ENCODE measurements at regions not wholly inside any gene's neighbourhood (a gene's known extent, or its start where the extent isn't known, plus 50 kb on each side); places are given as distances from the start of the nearest gene placed in this dataset.

GRCh38 chr4:33715841-33716395, 2528.4 kb downstream of the ARAP2 start:
- Histone ChIP-seq H3K14ac (ENCODE audit: insufficient read length) (no peak overlapping the region), H3K4me1 (replicated peaks in 1 of 4; ENCODE audit: control insufficient read depth in 3 of 4, insufficient read depth in 4 of 4, low read length in 3 of 4) (no peaks in the 10 kb centered on the region), H3K23me2 (ENCODE audit: low read depth, low read length) (no peaks in the 10 kb centered on the region), H2BK120ac (replicated peaks; ENCODE audit: low read depth, low read length) (no peak overlapping the region), H3K36me3 (ENCODE audit: control insufficient read depth in 2 of 4, insufficient read depth in 4 of 4, low read length in 3 of 4) (no peaks in the 10 kb centered on the region), H3K9me3 (ENCODE audit: insufficient read depth in 2 of 2, low read depth in 1 of 2, low read length in 1 of 2) (peaks cover 0 to 1% of the 10 kb centered on the region in 2 experiments; a peak in 1 of 4 replicates), H4K5ac (ENCODE audit: insufficient read length, low read depth, low read length) (no peak overlapping the region), H3K18ac (ENCODE audit: extremely low read depth, low read length) (no peak overlapping the region), H2BK12ac (ENCODE audit: low read depth, low read length) (no peak overlapping the region), H4K91ac (replicated peaks; ENCODE audit: insufficient read length, low read length) (no peak overlapping the region), H3K4me2 (ENCODE audit: insufficient read depth in 1 of 2, low read depth in 2 of 2, low read length in 2 of 2) (no peak overlapping the region), H4K8ac (ENCODE audit: extremely low read depth, insufficient read depth, low read length) (no peak overlapping the region), H2AK5ac (ENCODE audit: low read depth, low read length) (no peak overlapping the region), H4K20me1 (replicated peaks in 1 of 2; ENCODE audit: control insufficient read depth in 1 of 2, insufficient read depth in 2 of 2, low read length in 2 of 2) (no peaks in the 10 kb centered on the region), H2AFZ (ENCODE audit: low read length) (no peak overlapping the region), H3K4ac (replicated peaks; ENCODE audit: insufficient read length, low read depth, low read length) (no peak overlapping the region), H3K79me2 (ENCODE audit: control insufficient read depth in 1 of 2, insufficient read depth in 2 of 2, low read length in 2 of 2) (no peaks in the 10 kb centered on the region), H3K4me3 (ENCODE audit: extremely low read depth in 1 of 4, insufficient read depth in 2 of 4, low read depth in 3 of 4, low read length in 4 of 4) (no peak overlapping the region), H3K27me3 (replicated peaks in 1 of 4; ENCODE audit: control insufficient read depth in 3 of 4, extremely low read depth in 1 of 4, insufficient read depth in 3 of 4, low read length in 3 of 4) (no peaks in the 10 kb centered on the region), H2BK20ac (ENCODE audit: low read length) (no peak overlapping the region), H3K23ac (ENCODE audit: insufficient read length) (no peak overlapping the region), H3K27ac (ENCODE audit: low read depth, low read length) (no peak overlapping the region), H3K56ac (replicated peaks; ENCODE audit: insufficient read length, low read depth, low read length) (no peak overlapping the region), H3K79me1 (ENCODE audit: low read depth, low read length) (no peaks in the 10 kb centered on the region), H3K9ac (replicated peaks in 1 of 4; ENCODE audit: extremely low read depth in 1 of 4, low read depth in 3 of 4, low read length in 3 of 4) (no peak overlapping the region), H2BK15ac (ENCODE audit: low read length) (no peak overlapping the region), H2BK5ac (ENCODE audit: low read depth, low read length) (no peak overlapping the region)
- FAIRE-seq (no peak), DNase-seq (ENCODE audit: low read depth in 1 of 2, low spot score in 2 of 2) (no peak)
- CTCF ChIA-PET (ENCODE audit: partially characterized antibody), result no interaction called here
- 90% methylated on average over 4 of the region's 4 CpGs; no CpG with 5 or more reads in 1 of the 2 experiments for WGBS, 2 experiments (ENCODE audit: extremely low coverage in 1 of 2, insufficient coverage in 1 of 2, insufficient read length in 1 of 2, insufficient replicate concordance in 2 of 2, low coverage in 1 of 2, low lambda C conversion rate in 2 of 2, missing lambda C conversion rate in 1 of 2)
- POLR2A ChIA-PET (ENCODE audit: partially characterized antibody), result no interaction called here
- TF ChIP-seq USF2 (IDR thresholded peaks at IDR 0.05; ENCODE audit: low read length) (no peak), GTF2F1 (IDR thresholded peaks at IDR 0.05; ENCODE audit: borderline replicate concordance, low read depth, low read length) (no peak), SP1 (IDR thresholded peaks at IDR 0.05; ENCODE audit: low read depth, low read length) (no peak), CHD2 (IDR thresholded peaks at IDR 0.05; ENCODE audit: low read length) (no peak), EZH2 (IDR thresholded peaks at IDR 0.05; ENCODE audit: low read depth, low read length, severe bottlenecking) (no peak), SUZ12 (IDR thresholded peaks at IDR 0.05; ENCODE audit: low read length) (no peak)
